H9 (cell line): ENCODE measurements at regions not wholly inside any gene's neighbourhood (a gene's known extent, or its start where the extent isn't known, plus 50 kb on each side); places are given as distances from the start of the nearest gene placed in this dataset.

Source experiments
- DNase-seq: peaks from one replicate; pipeline ENCODE4 v3.0.0-alpha.2; 2017
- H2AFZ ChIP-seq: one replicate; pipeline ENCODE4 v1.6.1; 2013; ENCODE audit warnings: mild to moderate bottlenecking, low read length, control low read depth, moderate library complexity
- H2AK5ac ChIP-seq: 2 replicates; pipeline ENCODE4 v1.6.1; 2013; ENCODE audit warnings: low read length, control low read depth, mixed read lengths; ENCODE audit not compliant: insufficient read length
- H2BK120ac ChIP-seq: one replicate; pipeline ENCODE4 v1.6.1; 2013; ENCODE audit warnings: low read depth, mild to moderate bottlenecking, low read length, control low read depth, inconsistent platforms; ENCODE audit not compliant: poor library complexity, severe bottlenecking
- H2BK12ac ChIP-seq: 2 replicates; pipeline ENCODE4 v1.6.1; 2013; ENCODE audit warnings: low read length, control low read depth, mixed read lengths, low read depth; ENCODE audit not compliant: insufficient read length
- H2BK15ac ChIP-seq: 2 replicates; pipeline ENCODE4 v1.6.1; 2013; ENCODE audit warnings: low read depth, low read length, control low read depth
- H2BK20ac ChIP-seq: one replicate; pipeline ENCODE4 v1.6.1; 2013; ENCODE audit warnings: low read depth, mild to moderate bottlenecking, low read length, control low read depth, inconsistent platforms; ENCODE audit not compliant: poor library complexity, severe bottlenecking
- H2BK5ac ChIP-seq: 2 replicates; pipeline ENCODE4 v1.6.1; 2013; ENCODE audit warnings: low read length, control low read depth, mixed read lengths; ENCODE audit not compliant: insufficient read length
- H3K14ac ChIP-seq: 2 replicates; pipeline ENCODE4 v1.6.1; 2013; ENCODE audit warnings: low read length, control low read depth; ENCODE audit not compliant: insufficient read depth
- H3K18ac ChIP-seq: 2 replicates; pipeline ENCODE4 v1.6.1; 2013; ENCODE audit warnings: low read depth, mild to moderate bottlenecking, mixed read lengths, low read length, control low read depth; ENCODE audit not compliant: insufficient read length
- H3K23ac ChIP-seq: 2 replicates; pipeline ENCODE4 v1.6.1; 2013; ENCODE audit warnings: low read length, control low read depth, mixed read lengths, low read depth; ENCODE audit not compliant: insufficient read length
- H3K23me2 ChIP-seq: 2 replicates; pipeline ENCODE4 v1.6.1; 2013; ENCODE audit warnings: low read depth, mild to moderate bottlenecking, mixed read lengths, low read length, control low read depth; ENCODE audit not compliant: insufficient read length, poor library complexity, severe bottlenecking
- H3K27ac ChIP-seq: 2 replicates; pipeline ENCODE4 v1.5.1; 2013; ENCODE audit warnings: low read length, control low read depth, mixed read lengths, low read depth; ENCODE audit not compliant: insufficient read length
- H3K27me3 ChIP-seq: 2 replicates; pipeline ENCODE4 v1.6.1; 2013; ENCODE audit warnings: low read length, control low read depth, inconsistent platforms; ENCODE audit not compliant: insufficient read depth
- H3K4ac ChIP-seq: 2 replicates; pipeline ENCODE4 v1.6.1; 2013; ENCODE audit warnings: low read depth, mild to moderate bottlenecking, control low read depth, inconsistent platforms, low read length, moderate library complexity
- H3K4me1 ChIP-seq: 2 replicates; pipeline ENCODE4 v1.6.1; 2013; ENCODE audit warnings: low read length, control low read depth, inconsistent platforms; ENCODE audit not compliant: insufficient read depth
- H3K4me2 ChIP-seq: 2 replicates; pipeline ENCODE4 v1.6.1; 2013; ENCODE audit warnings: low read length, control low read depth, mixed read lengths; ENCODE audit not compliant: insufficient read length, insufficient read depth
- H3K56ac ChIP-seq: 2 replicates; pipeline ENCODE4 v1.6.1; 2013; ENCODE audit warnings: low read depth, mild to moderate bottlenecking, mixed read lengths, low read length, control low read depth; ENCODE audit not compliant: insufficient read length
- H3K79me1 ChIP-seq: 2 replicates; pipeline ENCODE4 v1.6.1; 2013; ENCODE audit warnings: low read depth, mild to moderate bottlenecking, moderate library complexity, low read length, control low read depth, inconsistent platforms; ENCODE audit not compliant: insufficient read depth, poor library complexity, severe bottlenecking
- H3K79me2 ChIP-seq: 2 replicates; pipeline ENCODE4 v1.6.1; 2013; ENCODE audit warnings: low read length, control low read depth, inconsistent platforms; ENCODE audit not compliant: insufficient read depth
- H3K9ac ChIP-seq: 2 replicates; pipeline ENCODE4 v1.6.1; 2013; ENCODE audit warnings: low read length, control low read depth, mixed read lengths; ENCODE audit not compliant: insufficient read length; ENCODE audit errors: extremely low read depth
- H3K9me3 ChIP-seq: one replicate; pipeline ENCODE4 v1.6.1; 2013; ENCODE audit warnings: low read depth, low read length, inconsistent platforms; ENCODE audit not compliant: control insufficient read depth
- H3T11ph ChIP-seq: one replicate; pipeline ENCODE4 v1.6.1; 2013; ENCODE audit warnings: mild to moderate bottlenecking, low read length, control low read depth, inconsistent platforms
- H4K20me1 ChIP-seq: one replicate; pipeline ENCODE4 v1.6.1; 2013; ENCODE audit not compliant: control insufficient read depth, insufficient read length, insufficient read depth
- H4K5ac ChIP-seq: 2 replicates; pipeline ENCODE4 v1.6.1; 2013; ENCODE audit warnings: low read depth, mild to moderate bottlenecking, mixed read lengths, low read length, control low read depth; ENCODE audit not compliant: insufficient read length
- H4K8ac ChIP-seq: replicated peaks from 2 replicates; pipeline ENCODE4 v1.6.1; 2013; ENCODE audit warnings: low read length, control low read depth, mixed read lengths, low read depth; ENCODE audit not compliant: insufficient read length
- H4K91ac ChIP-seq: 2 replicates; pipeline ENCODE4 v1.6.1; 2013; ENCODE audit warnings: low read depth, mild to moderate bottlenecking, moderate library complexity, mixed read lengths, low read length, control low read depth; ENCODE audit not compliant: insufficient read length
- H3K27ac Mint-ChIP-seq, 3 experiments: 2 replicates in 2 of 3; 3 replicates in 1 of 3; pipeline ENCODE4 v1.8.0; 2020 to 2021; ENCODE audit warnings: mixed read lengths in 3 of 3, mild to moderate bottlenecking in 1 of 3, moderate library complexity in 1 of 3
- H3K27me3 Mint-ChIP-seq: 2 replicates; pipeline ENCODE4 v1.8.0; 2021; ENCODE audit warnings: low read depth, mild to moderate bottlenecking, moderate library complexity, mixed read lengths
- H3K36me3 Mint-ChIP-seq, 3 experiments: 2 replicates in 2 of 3; 3 replicates in 1 of 3; pipeline ENCODE4 v1.8.0; 2020 to 2021; ENCODE audit warnings: low read depth in 3 of 3, mixed read lengths in 3 of 3; ENCODE audit not compliant: insufficient read depth in 1 of 3
- H3K4me1 Mint-ChIP-seq, 2 experiments: 2 replicates each; pipeline ENCODE4 v1.8.0; 2020; ENCODE audit warnings: mixed read lengths in 2 of 2
- H3K4me3 Mint-ChIP-seq, 2 experiments: 2 replicates in 1 of 2; 3 replicates in 1 of 2; pipeline ENCODE4 v1.8.0; 2020 to 2021; ENCODE audit warnings: mild to moderate bottlenecking in 2 of 2, mixed read lengths in 2 of 2, moderate library complexity in 1 of 2
- H3K9me3 Mint-ChIP-seq, 2 experiments: 2 replicates in 1 of 2; 3 replicates in 1 of 2; pipeline ENCODE4 v1.8.0; 2020; ENCODE audit warnings: mild to moderate bottlenecking in 2 of 2, mixed read lengths in 2 of 2, moderate library complexity in 1 of 2
- WGBS: extraction: QIAGEN DNeasy Blood & Tissue Kit; methylation state at CpG from one replicate; pipeline ENCODE4 v1.1.7; 2013; ENCODE audit warnings: missing lambda C conversion rate, low lambda C conversion rate, mixed read lengths; ENCODE audit not compliant: insufficient read length; ENCODE audit errors: extremely low coverage; 5-methylcytosine and 5-hydroxymethylcytosine counted together
- TF ChIP-seq, protein P1 (sequence below): fragments of 200-600 bp; sonication (generic); conservative IDR thresholded peaks from 3 replicates; pipeline ENCODE4 v1.8.0; 2021; ENCODE audit warnings: antibody characterized with exemption, mild to moderate bottlenecking

DNA sequence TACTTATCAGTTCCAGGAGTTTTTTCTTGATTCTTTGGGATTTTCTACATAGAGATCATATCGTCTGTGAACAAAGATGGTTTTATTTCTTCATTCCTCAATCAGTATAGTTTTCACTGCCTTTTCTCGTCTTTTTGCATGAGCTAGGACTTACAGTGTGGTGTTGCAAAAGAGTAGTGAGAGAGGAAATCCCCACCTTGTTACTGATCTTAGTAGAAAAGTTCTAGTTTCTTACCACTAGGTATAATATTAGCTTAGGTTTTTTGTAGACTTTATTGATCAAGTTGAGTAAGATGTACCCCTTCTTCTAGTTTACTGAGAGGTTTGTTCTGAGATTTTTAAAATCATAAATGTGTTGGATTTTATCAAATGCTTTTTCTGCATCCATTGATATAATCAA is 123.3 kb downstream of the TMEM26 start:
- H2AFZ ChIP-seq: no peak overlapping the region
- no peak overlapping the region for H3K14ac ChIP-seq
- H4K5ac ChIP-seq: no peak overlapping the region
- no peak overlapping the region for H2BK20ac ChIP-seq
- no peak overlapping the region for H3K4ac ChIP-seq
- TF ChIP-seq, protein P1, sequence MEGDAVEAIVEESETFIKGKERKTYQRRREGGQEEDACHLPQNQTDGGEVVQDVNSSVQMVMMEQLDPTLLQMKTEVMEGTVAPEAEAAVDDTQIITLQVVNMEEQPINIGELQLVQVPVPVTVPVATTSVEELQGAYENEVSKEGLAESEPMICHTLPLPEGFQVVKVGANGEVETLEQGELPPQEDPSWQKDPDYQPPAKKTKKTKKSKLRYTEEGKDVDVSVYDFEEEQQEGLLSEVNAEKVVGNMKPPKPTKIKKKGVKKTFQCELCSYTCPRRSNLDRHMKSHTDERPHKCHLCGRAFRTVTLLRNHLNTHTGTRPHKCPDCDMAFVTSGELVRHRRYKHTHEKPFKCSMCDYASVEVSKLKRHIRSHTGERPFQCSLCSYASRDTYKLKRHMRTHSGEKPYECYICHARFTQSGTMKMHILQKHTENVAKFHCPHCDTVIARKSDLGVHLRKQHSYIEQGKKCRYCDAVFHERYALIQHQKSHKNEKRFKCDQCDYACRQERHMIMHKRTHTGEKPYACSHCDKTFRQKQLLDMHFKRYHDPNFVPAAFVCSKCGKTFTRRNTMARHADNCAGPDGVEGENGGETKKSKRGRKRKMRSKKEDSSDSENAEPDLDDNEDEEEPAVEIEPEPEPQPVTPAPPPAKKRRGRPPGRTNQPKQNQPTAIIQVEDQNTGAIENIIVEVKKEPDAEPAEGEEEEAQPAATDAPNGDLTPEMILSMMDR: no peak
- no peak overlapping the region for H3K27ac ChIP-seq
- no peak overlapping the region for H3T11ph ChIP-seq
- no peak overlapping the region for H2BK12ac ChIP-seq
- H2BK15ac ChIP-seq: no peak overlapping the region
- H3K27me3 Mint-ChIP-seq: no peaks in the 10 kb centered on the region
- H3K9ac ChIP-seq: no peak overlapping the region
- H3K18ac ChIP-seq: no peak overlapping the region
- no peaks in the 10 kb centered on the region for H3K79me2 ChIP-seq
- H3K4me3 Mint-ChIP-seq: no peak overlapping the region
- no CpG with 5 or more reads among the region's 2 CpGs for WGBS
- no peak overlapping the region for H3K27ac Mint-ChIP-seq
- H2BK120ac ChIP-seq: no peak overlapping the region
- H3K23me2 ChIP-seq: no peaks in the 10 kb centered on the region
- H3K9me3 ChIP-seq: no peaks in the 10 kb centered on the region
- H3K23ac ChIP-seq: no peak overlapping the region
- H2AK5ac ChIP-seq: no peak overlapping the region
- no peaks in the 10 kb centered on the region for H3K4me1 Mint-ChIP-seq
- no peak overlapping the region for H3K4me2 ChIP-seq
- no peak overlapping the region for H4K91ac ChIP-seq
- no peaks in the 10 kb centered on the region for H4K20me1 ChIP-seq
- no peaks in the 10 kb centered on the region for H3K79me1 ChIP-seq
- H4K8ac ChIP-seq: no peak overlapping the region
- no peaks in the 10 kb centered on the region for H3K4me1 ChIP-seq
- H3K9me3 Mint-ChIP-seq: peaks cover 17 to 35% of the 10 kb centered on the region in 2 experiments
- no peaks in the 10 kb centered on the region for H3K27me3 ChIP-seq
- H3K36me3 Mint-ChIP-seq: peaks cover 2 to 23% (median 10%) of the 10 kb centered on the region in 3 experiments; a peak in 6 of 7 replicates
- no peak for DNase-seq
- no peak overlapping the region for H3K56ac ChIP-seq
- H2BK5ac ChIP-seq: no peak overlapping the region
